Stomach (tissue), 4 donors: ENCODE measurements at regions not wholly inside any gene's neighbourhood (a gene's known extent, or its start where the extent isn't known, plus 50 kb on each side); places are given as distances from the start of the nearest gene placed in this dataset.

Experiments
- CTCF ChIP-seq, 7 experiments: fragments of 450-650 bp in 4 of 7; fragments of 200-600 bp in 3 of 7; sonication (generic) in 3 of 7; IDR thresholded peaks; one replicate each; pipeline ENCODE4 v1.5.1; 2016 to 2019; ENCODE audit warnings: antibody characterized with exemption in 7 of 7, control low read depth in 2 of 7, mild to moderate bottlenecking in 1 of 7
- EP300 ChIP-seq: sonication (generic); formaldehyde crosslinking; IDR thresholded peaks from one replicate; pipeline ENCODE4 v1.6.1; 2017; ENCODE audit warnings: antibody characterized with exemption
- POLR2A ChIP-seq, 4 donors: fragments of 450-650 bp; IDR thresholded peaks; one replicate each; pipeline ENCODE4 v1.6.1; 2016; ENCODE audit warnings: antibody characterized with exemption in 4 of 4, control low read depth in 2 of 4, mild to moderate bottlenecking in 1 of 4, moderate library complexity in 1 of 4

GRCh38 chr1:81254068-81254467 lies 546.7 kb upstream of the ADGRL2 start:
- TF ChIP-seq CTCF (IDR thresholded peaks at IDR 0.05) (no peak), POLR2A (IDR thresholded peaks at IDR 0.05) (no peak), EP300 (no peak)
